Endothelial cell of umbilical vein (primary cell): ENCODE measurements at regions not wholly inside any gene's neighbourhood (a gene's known extent, or its start where the extent isn't known, plus 50 kb on each side); places are given as distances from the start of the nearest gene placed in this dataset.

Source experiments
- BruUV-seq: library from RNA; stranded (reverse); fragments of 400-500 nt; replicated peaks from 2 replicates; lab custom pipeline; 2021; lab: Mats Ljungman, UMichigan
- CTCF ChIA-PET: fragments of 300-600, 350-600 bp; sonication (Branson Sonifier 250); formaldehyde crosslinking; loops from one replicate; lab custom pipeline; 2021; ENCODE audit warnings: antibody characterized with exemption, inconsistent platforms; lab: Charles Lee
- POLR2A ChIA-PET: fragments of 300-600, 350-600 bp; sonication (Branson Sonifier 250); formaldehyde crosslinking; loops from one replicate; lab custom pipeline; 2021; ENCODE audit warnings: antibody characterized with exemption, inconsistent platforms; lab: Charles Lee
- DNase-seq: peaks from one replicate; pipeline ENCODE4 v3.0.0-alpha.2; 2011; ENCODE audit warnings: low read depth, low spot score
- FAIRE-seq: peaks from 2 replicates; lab custom pipeline; 2011; peaks lifted over from hg19 to GRCh38; lab: Jason Lieb, UNC
- H2AFZ ChIP-seq: 2 replicates; pipeline ENCODE4 v1.6.0; 2012; ENCODE audit warnings: low read depth, low read length, control low read depth, inconsistent platforms
- H3K27ac ChIP-seq: 2 replicates; pipeline ENCODE4 v1.5.1; 2011; ENCODE audit warnings: low read depth, mild to moderate bottlenecking, control low read depth, low read length, moderate library complexity; ENCODE audit not compliant: insufficient read depth
- H3K27me3 ChIP-seq, 2 experiments: 2 replicates each; pipeline versions ENCODE4 v1.6.0 to v1.6.1; 2011; ENCODE audit warnings: low read length in 2 of 2, mixed read lengths in 1 of 2; ENCODE audit not compliant: control insufficient read depth in 2 of 2, insufficient read depth in 2 of 2
- H3K36me3 ChIP-seq, 2 experiments: 2 replicates in 1 of 2; 3 replicates in 1 of 2; pipeline ENCODE4 v1.5.1; 2011; ENCODE audit warnings: low read length in 2 of 2, mild to moderate bottlenecking in 1 of 2, moderate library complexity in 1 of 2; ENCODE audit not compliant: control insufficient read depth in 2 of 2, insufficient read depth in 2 of 2; ENCODE audit errors: extremely low read depth in 1 of 2
- H3K4me1 ChIP-seq: 3 replicates; pipeline ENCODE4 v1.5.1; 2011; ENCODE audit warnings: mild to moderate bottlenecking, low read length; ENCODE audit not compliant: control insufficient read depth, insufficient read depth; ENCODE audit errors: extremely low read depth
- H3K4me2 ChIP-seq: 2 replicates; pipeline ENCODE4 v1.6.1; 2011; ENCODE audit warnings: low read length, control low read depth, mixed read lengths; ENCODE audit not compliant: insufficient read depth
- H3K4me3 ChIP-seq, 3 experiments: fragments of 200-600 bp in 1 of 3; sonication (generic), shearing (Covaris generic) in 1 of 3; replicated peaks in 1 of 3; 2 replicates each; pipeline ENCODE4 v1.5.1; 2011 to 2016; ENCODE audit warnings: control low read depth in 3 of 3, low read length in 3 of 3, mild to moderate bottlenecking in 2 of 3, inconsistent platforms in 1 of 3, low read depth in 1 of 3, moderate library complexity in 1 of 3; ENCODE audit not compliant: insufficient read depth in 1 of 3
- H3K79me2 ChIP-seq: 2 replicates; pipeline ENCODE4 v1.6.0; 2012; ENCODE audit warnings: low read length, inconsistent platforms; ENCODE audit not compliant: control insufficient read depth, insufficient read depth
- H3K9ac ChIP-seq: replicated peaks from 2 replicates; pipeline ENCODE3; 2011; ENCODE audit warnings: low read length, control low read depth; ENCODE audit not compliant: insufficient read depth; ENCODE audit errors: extremely low read depth
- H3K9me1 ChIP-seq: replicated peaks from 3 replicates; pipeline ENCODE4 v1.6.0; 2011; ENCODE audit warnings: mild to moderate bottlenecking, low read length; ENCODE audit not compliant: control insufficient read depth, insufficient read depth; ENCODE audit errors: extremely low read depth
- H3K9me3 ChIP-seq: replicated peaks from 2 replicates; pipeline ENCODE4 v1.5.1; 2012; ENCODE audit warnings: low read length, inconsistent platforms; ENCODE audit not compliant: control insufficient read depth, insufficient read depth
- H4K20me1 ChIP-seq: replicated peaks from 2 replicates; pipeline ENCODE3; 2011; ENCODE audit warnings: mild to moderate bottlenecking, low read length; ENCODE audit not compliant: control insufficient read depth, insufficient read depth; ENCODE audit errors: extremely low read depth
- CTCF ChIP-seq, 2 donors: IDR thresholded peaks; 1 replicate in 1 of 2; 2 replicates in 1 of 2; pipeline ENCODE4 v1.5.1; 2011; ENCODE audit warnings: low read length in 2 of 2, mild to moderate bottlenecking in 2 of 2, moderate library complexity in 2 of 2, control low read depth in 1 of 2, inconsistent platforms in 1 of 2, low read depth in 1 of 2; ENCODE audit not compliant: insufficient read depth in 1 of 2; ENCODE audit errors: extremely low read depth in 1 of 2
- EZH2 ChIP-seq: IDR thresholded peaks from 2 replicates; pipeline ENCODE4 v1.6.1; 2012; ENCODE audit warnings: borderline replicate concordance, low read depth, mild to moderate bottlenecking, moderate library complexity, low read length, inconsistent platforms; ENCODE audit not compliant: severe bottlenecking
- FOS ChIP-seq: IDR thresholded peaks from 2 replicates; pipeline ENCODE4 v1.6.1; 2011; ENCODE audit warnings: mild to moderate bottlenecking, low read length, moderate library complexity, borderline replicate concordance; ENCODE audit not compliant: insufficient read depth
- GATA2 ChIP-seq: IDR thresholded peaks from 2 replicates; pipeline ENCODE4 v1.7.0; 2011; ENCODE audit warnings: low read depth, mild to moderate bottlenecking, moderate library complexity, mixed read lengths, low read length; ENCODE audit not compliant: insufficient read length, insufficient read depth
- JUN ChIP-seq: IDR thresholded peaks from 2 replicates; pipeline ENCODE4 v1.6.1; 2011; ENCODE audit warnings: borderline replicate concordance, low read depth; ENCODE audit not compliant: insufficient read length, insufficient read depth
- MAX ChIP-seq: IDR thresholded peaks from 2 replicates; pipeline ENCODE4 v1.6.1; 2011; ENCODE audit not compliant: insufficient read depth, insufficient read length
- MYC ChIP-seq: IDR thresholded peaks from one replicate; pipeline ENCODE4 v1.6.1; 2011; ENCODE audit warnings: mild to moderate bottlenecking, low read depth, low read length
- POLR2A ChIP-seq: IDR thresholded peaks from 2 replicates; pipeline ENCODE4 v1.6.1; 2012; ENCODE audit warnings: low read depth, mild to moderate bottlenecking, control low read depth, low read length
- POLR2AphosphoS5 ChIP-seq: IDR thresholded peaks from 2 replicates; pipeline ENCODE4 v1.6.1; 2012; ENCODE audit warnings: low read depth, mild to moderate bottlenecking, control low read depth, low read length, moderate library complexity; ENCODE audit not compliant: insufficient read depth
- dilution Hi-C: fragments of 300-500 bp; cut with MboI; formaldehyde crosslinking; loops from one replicate; pipeline ENCODE4 v1.15.0; 2019; ENCODE audit warnings: low sequenced_read_pairs; ENCODE audit not compliant: extremely low pct_ligation_motif_present
- intact Hi-C: fragments of 100-400 bp; cut with micrococcal nuclease; formaldehyde crosslinking; loops from one replicate; pipeline ENCODE4 v1.10.0; 2022

- H3K27ac ChIP-seq = no peak overlapping the region
- no peak for DNase-seq
- no peak overlapping the region for H3K4me3 ChIP-seq
- no peak overlapping the region for H3K4me2 ChIP-seq
- no TSS peak for BruUV-seq
- H4K20me1 ChIP-seq = no peaks in the 10 kb centered on the region
- no peak overlapping the region for H2AFZ ChIP-seq
- POLR2A ChIA-PET = no interaction called here
- H3K79me2 ChIP-seq = no peaks in the 10 kb centered on the region
- intact Hi-C loops = no loop called here
- CTCF ChIA-PET = no interaction called here
- no peaks in the 10 kb centered on the region for H3K9me3 ChIP-seq
- dilution Hi-C loops = no loop called here
- no peak overlapping the region for H3K9ac ChIP-seq
- TF ChIP-seq JUN (no peak), GATA2 (no peak), MAX (no peak), POLR2AphosphoS5 (no peak), EZH2 (no peak), FOS (no peak), MYC (no peak), POLR2A (no peak), CTCF (IDR thresholded peaks at IDR 0.05; ENCODE audit: extremely low read depth in 1 of 2, insufficient read depth in 1 of 2, low read depth in 1 of 2, low read length in 2 of 2) (no peak)
- no peaks in the 10 kb centered on the region for H3K9me1 ChIP-seq
- H3K27me3 ChIP-seq = no peaks in the 10 kb centered on the region
- peaks cover 38% of the 10 kb centered on the region for H3K4me1 ChIP-seq
- no peak for FAIRE-seq
- H3K36me3 ChIP-seq = no peaks in the 10 kb centered on the region
Measured at GRCh38 chr6:132089173-132089572, 138.0 kb upstream of the CCN2 start.
